GM10266 (cell line): ENCODE measurements at regions not wholly inside any gene's neighbourhood (a gene's known extent, or its start where the extent isn't known, plus 50 kb on each side); places are given as distances from the start of the nearest gene placed in this dataset.
"Not testable (repeated sequence)": the region's sequence is repeated elsewhere in the genome, so short reads cannot be mapped to it uniquely, and the experiment has no call there.

Experiments used
- DNase-seq: peaks from one replicate; pipeline ENCODE4 v3.0.0; 2012; ENCODE audit errors: extremely low spot score
- CTCF ChIP-seq: IDR thresholded peaks from 2 replicates; pipeline ENCODE4 v1.5.1; 2012; ENCODE audit warnings: mild to moderate bottlenecking, low read depth; ENCODE audit not compliant: control insufficient read depth, insufficient read depth; ENCODE audit errors: missing control alignments

- no peak for TF ChIP-seq CTCF
- DNase-seq, result no peak
Measured at GRCh38 chr2:193377789-193378188, 1183.1 kb upstream of the TMEFF2 start.

GRCh38 chr2:193373120-193373519 is 1178.4 kb upstream of the TMEFF2 start:
- TF ChIP-seq CTCF, result no peak
- no peak for DNase-seq

GRCh38 chr2:193371200-193371599 is 1176.5 kb upstream of the TMEFF2 start:
- TF ChIP-seq CTCF, result no peak
- no peak for DNase-seq

- no peak for DNase-seq
- no peak for TF ChIP-seq CTCF
Measured at GRCh38 chr2:193368615-193369014, 1173.9 kb upstream of the TMEFF2 start.

GRCh38 chr2:193357508-193357907 is 1162.8 kb upstream of the TMEFF2 start:
- no peak for DNase-seq
- no peak for TF ChIP-seq CTCF

GRCh38 chr2:193352665-193353242 is 1158.0 kb upstream of the TMEFF2 start:
- DNase-seq, result not testable (repeated sequence)

GRCh38 chr2:193350509-193350908 is 1155.8 kb upstream of the TMEFF2 start:
- no peak for DNase-seq
- TF ChIP-seq CTCF, result no peak

- DNase-seq, result no peak
- TF ChIP-seq CTCF, result no peak
Measured at GRCh38 chr2:193349642-193350041, 1154.9 kb upstream of the TMEFF2 start.
